ENCODE measurements at regions not wholly inside any gene's neighbourhood (a gene's known extent, or its start where the extent isn't known, plus 50 kb on each side); places are given as distances from the start of the nearest gene placed in this dataset.

GRCh38 chr15:25094066-25094465 lies 139.3 kb downstream of the SNRPN start:
- H4K20me1 ChIP-seq (replicated peaks; ENCODE audit: control insufficient read depth, insufficient read depth, low read length) = no peaks in the 10 kb centered on the region
- no peak overlapping the region for H3K27ac ChIP-seq (ENCODE audit: extremely low read depth, low read depth, low read length)
- H3K9me1 ChIP-seq (ENCODE audit: control insufficient read depth, insufficient read depth, low read length) = no peaks in the 10 kb centered on the region
- no peak for ATAC-seq
- TF ChIP-seq ETV5 (CRISPR knock-in tag; IDR thresholded peaks at IDR 0.05; ENCODE audit: low read depth) = no peak
- TF ChIP-seq HLTF (IDR thresholded peaks at IDR 0.05) = no peak
- TF ChIP-seq ZNF655 (CRISPR knock-in tag; IDR thresholded peaks at IDR 0.05) = no peak
- TF ChIP-seq CTCF (IDR thresholded peaks at IDR 0.05 in 2 of 3, conservative IDR thresholded peaks at IDR 0.05 in 1 of 3; ENCODE audit: insufficient read depth in 2 of 3, low read depth in 1 of 3, low read length in 3 of 3) = no peak
- no peak for TF ChIP-seq FOS (IDR thresholded peaks at IDR 0.05; ENCODE audit: extremely low read depth, insufficient read length)
- ChIA-PET CTCF (ENCODE audit: low intra/inter-chr PET ratio) (no interaction called here), POLR2A (no interaction called here)
- H3K4me2 ChIP-seq (ENCODE audit: insufficient read depth, low read length) = no peak overlapping the region
- no peaks in the 10 kb centered on the region for H3K4me1 ChIP-seq (replicated peaks in 1 of 2; ENCODE audit: control insufficient read depth in 2 of 2, insufficient read depth in 2 of 2, low read length in 2 of 2)
- no peaks in the 10 kb centered on the region for H3K27me3 ChIP-seq (ENCODE audit: control insufficient read depth in 2 of 2, insufficient read depth in 2 of 2, low read length in 2 of 2)
- DNase-seq (ENCODE audit: extremely low read depth in 1 of 4, low spot score in 3 of 4) = no peak
- H2AFZ ChIP-seq (ENCODE audit: low read depth, low read length) = no peak overlapping the region
- no peak overlapping the region for H3K4me3 ChIP-seq
- intact Hi-C loops (cut with micrococcal nuclease) = no loop called here
- FAIRE-seq = no peak
- no peaks in the 10 kb centered on the region; the same call in 1 of the 2 replicates for H3K9me3 ChIP-seq (replicated peaks; ENCODE audit: control insufficient read depth, insufficient read depth, low read depth, low read length)
- no peak overlapping the region for H3K9ac ChIP-seq (ENCODE audit: insufficient read depth in 1 of 2, low read depth in 2 of 2, low read length in 2 of 2)
- no TSS peak for BruUV-seq (replicated peaks)
- H3K79me2 ChIP-seq (ENCODE audit: control insufficient read depth, insufficient read depth, low read length) = no peaks in the 10 kb centered on the region
- in situ Hi-C loops (cut with MboI) = loop anchor here (25.0 kb wide), 1 partner anchor 368 kb away; no protein-coding TSS in a partner anchor
- 3% methylated on average over 5 of the region's 5 CpGs for WGBS (ENCODE audit: insufficient coverage, low coverage, missing lambda C conversion rate)
- no peaks in the 10 kb centered on the region for H3K36me3 ChIP-seq (ENCODE audit: control insufficient read depth, insufficient read depth, low read length)
